Panc1 (cell line): ENCODE measurements at regions not wholly inside any gene's neighbourhood (a gene's known extent, or its start where the extent isn't known, plus 50 kb on each side); places are given as distances from the start of the nearest gene placed in this dataset.

Experiments used
- ATAC-seq: fragments of 200-7000 bp; cut with Tn5 transposase; 2 replicates; pipeline ENCODE4 v1.9.1; 2020; ENCODE audit warnings: mild to moderate bottlenecking, moderate library complexity
- BruUV-seq: library from RNA; stranded (reverse); fragments of 400-500 nt; replicated peaks from 2 replicates; lab custom pipeline; 2021; lab: Mats Ljungman, UMichigan
- CTCF ChIA-PET: fragments of 300-600 bp; sonication (Branson Sonifier 250); formaldehyde crosslinking; loops from one replicate; lab custom pipeline; 2022; ENCODE audit warnings: antibody characterized with exemption; lab: Charles Lee
- POLR2A ChIA-PET: fragments of 300-600 bp; sonication (Branson Sonifier 250); formaldehyde crosslinking; loops from one replicate; lab custom pipeline; 2022; ENCODE audit warnings: antibody characterized with exemption; lab: Charles Lee
- DNase-seq: peaks from one replicate; pipeline ENCODE4 v3.0.0-alpha.2; 2010; ENCODE audit warnings: low read depth, low spot score
- H3K27ac ChIP-seq: 2 replicates; pipeline ENCODE4 v1.5.1; 2011; ENCODE audit warnings: mild to moderate bottlenecking, low read length, inconsistent platforms
- H3K27me3 ChIP-seq: fragments of 200-500 bp; sonication (Bioruptor generic); 2 replicates; pipeline ENCODE4 v1.6.0; 2014; ENCODE audit warnings: low read length, inconsistent platforms; ENCODE audit not compliant: control insufficient read depth, insufficient read depth
- H3K36me3 ChIP-seq: fragments of 200-500 bp; sonication (Bioruptor generic); 2 replicates; pipeline ENCODE4 v1.5.1; 2014; ENCODE audit warnings: inconsistent platforms, mild to moderate bottlenecking, low read length, moderate library complexity; ENCODE audit not compliant: control insufficient read depth, insufficient read depth
- H3K4me1 ChIP-seq: 2 replicates; pipeline ENCODE4 v1.5.1; 2011; ENCODE audit warnings: inconsistent platforms, mild to moderate bottlenecking, low read length, moderate library complexity; ENCODE audit not compliant: control insufficient read depth, insufficient read depth
- H3K4me3 ChIP-seq, 2 experiments: 2 replicates each; pipeline ENCODE4 v1.5.1; 2011 to 2012; ENCODE audit warnings: low read depth in 2 of 2, low read length in 2 of 2, mild to moderate bottlenecking in 2 of 2, inconsistent platforms in 1 of 2, moderate library complexity in 1 of 2
- H3K9me3 ChIP-seq: fragments of 200-500 bp; sonication (Bioruptor generic); 2 replicates; pipeline ENCODE4 v1.5.1; 2014; ENCODE audit warnings: low read depth, mild to moderate bottlenecking, inconsistent platforms, low read length, moderate library complexity; ENCODE audit not compliant: control insufficient read depth, insufficient read depth
- CTCF ChIP-seq: fragments of 450-650 bp; IDR thresholded peaks from 2 replicates; pipeline ENCODE4 v1.5.1; 2017; ENCODE audit warnings: mild to moderate bottlenecking
- POLR2AphosphoS5 ChIP-seq: IDR thresholded peaks from 2 replicates; pipeline ENCODE4 v1.6.1; 2012; ENCODE audit warnings: mild to moderate bottlenecking, low read depth, low read length, moderate library complexity
- SIN3A ChIP-seq: IDR thresholded peaks from 2 replicates; pipeline ENCODE4 v1.6.1; 2012; ENCODE audit warnings: low read depth, mild to moderate bottlenecking, low read length, moderate library complexity, borderline replicate concordance; ENCODE audit not compliant: insufficient read depth
- TCF7L2 ChIP-seq: IDR thresholded peaks from 2 replicates; pipeline ENCODE4 v1.6.1; 2011; ENCODE audit warnings: mild to moderate bottlenecking, low read depth, low read length, inconsistent platforms
- in situ Hi-C: cut with HindIII; loops from 2 replicates; pipeline ENCODE4 v1.10.0; 2016; ENCODE audit warnings: low sequenced_read_pairs, low pct_unique_long_range_greater_than_20kb
- intact Hi-C: fragments of 100-400 bp; cut with micrococcal nuclease; formaldehyde crosslinking; loops from one replicate; pipeline ENCODE4 v1.10.0; 2022; ENCODE audit not compliant: unreplicated experiment
- TF ChIP-seq, protein P1 (sequence below), 2 experiments: IDR thresholded peaks; 2 replicates each; pipeline ENCODE4 v1.6.1; 2011 to 2012; ENCODE audit warnings: low read depth in 2 of 2, control low read depth in 1 of 2, low read length in 1 of 2, mild to moderate bottlenecking in 1 of 2, moderate library complexity in 1 of 2; ENCODE audit not compliant: insufficient read depth in 1 of 2

DNA sequence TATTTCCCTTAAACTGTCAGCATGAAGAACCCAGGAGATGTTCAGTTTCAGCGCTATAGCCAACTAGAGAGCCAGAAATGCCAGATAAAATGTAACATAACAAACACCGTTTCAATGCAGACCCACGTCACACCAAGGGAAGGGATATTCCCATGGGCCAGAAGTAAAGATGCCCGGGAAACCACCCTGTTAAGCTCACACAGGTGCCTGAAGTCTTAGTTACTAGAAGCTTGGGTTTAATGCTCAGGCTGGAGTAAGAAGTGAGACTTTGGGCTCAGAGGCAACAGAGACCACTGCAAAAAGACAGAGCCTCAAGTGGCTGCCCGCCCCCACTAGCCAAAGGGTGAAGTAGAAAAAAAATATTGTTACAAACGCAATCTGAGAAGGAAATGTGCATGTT, 52.3 kb downstream of the SYNE3 start:
- TF ChIP-seq CTCF, result no peak
- TF ChIP-seq, protein P1, sequence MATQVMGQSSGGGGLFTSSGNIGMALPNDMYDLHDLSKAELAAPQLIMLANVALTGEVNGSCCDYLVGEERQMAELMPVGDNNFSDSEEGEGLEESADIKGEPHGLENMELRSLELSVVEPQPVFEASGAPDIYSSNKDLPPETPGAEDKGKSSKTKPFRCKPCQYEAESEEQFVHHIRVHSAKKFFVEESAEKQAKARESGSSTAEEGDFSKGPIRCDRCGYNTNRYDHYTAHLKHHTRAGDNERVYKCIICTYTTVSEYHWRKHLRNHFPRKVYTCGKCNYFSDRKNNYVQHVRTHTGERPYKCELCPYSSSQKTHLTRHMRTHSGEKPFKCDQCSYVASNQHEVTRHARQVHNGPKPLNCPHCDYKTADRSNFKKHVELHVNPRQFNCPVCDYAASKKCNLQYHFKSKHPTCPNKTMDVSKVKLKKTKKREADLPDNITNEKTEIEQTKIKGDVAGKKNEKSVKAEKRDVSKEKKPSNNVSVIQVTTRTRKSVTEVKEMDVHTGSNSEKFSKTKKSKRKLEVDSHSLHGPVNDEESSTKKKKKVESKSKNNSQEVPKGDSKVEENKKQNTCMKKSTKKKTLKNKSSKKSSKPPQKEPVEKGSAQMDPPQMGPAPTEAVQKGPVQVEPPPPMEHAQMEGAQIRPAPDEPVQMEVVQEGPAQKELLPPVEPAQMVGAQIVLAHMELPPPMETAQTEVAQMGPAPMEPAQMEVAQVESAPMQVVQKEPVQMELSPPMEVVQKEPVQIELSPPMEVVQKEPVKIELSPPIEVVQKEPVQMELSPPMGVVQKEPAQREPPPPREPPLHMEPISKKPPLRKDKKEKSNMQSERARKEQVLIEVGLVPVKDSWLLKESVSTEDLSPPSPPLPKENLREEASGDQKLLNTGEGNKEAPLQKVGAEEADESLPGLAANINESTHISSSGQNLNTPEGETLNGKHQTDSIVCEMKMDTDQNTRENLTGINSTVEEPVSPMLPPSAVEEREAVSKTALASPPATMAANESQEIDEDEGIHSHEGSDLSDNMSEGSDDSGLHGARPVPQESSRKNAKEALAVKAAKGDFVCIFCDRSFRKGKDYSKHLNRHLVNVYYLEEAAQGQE (IDR thresholded peaks at IDR 0.05; ENCODE audit: insufficient read depth in 1 of 2, low read depth in 2 of 2, low read length in 1 of 2), result no peak
- TF ChIP-seq SIN3A, result no peak
- TF ChIP-seq POLR2AphosphoS5, result no peak
- TF ChIP-seq TCF7L2, result no peak

GRCh38 chr14:95463171-95463901, 53.1 kb downstream of the SYNE3 start:
- TF ChIP-seq, protein P1 (IDR thresholded peaks at IDR 0.05; ENCODE audit: insufficient read depth in 1 of 2, low read depth in 2 of 2, low read length in 1 of 2), result no peak
- TF ChIP-seq POLR2AphosphoS5 (no peak), TCF7L2 (no peak), SIN3A (no peak), CTCF (no peak)
- intact Hi-C loops (no loop called here), in situ Hi-C loops (no loop called here)
- BruUV-seq, result no TSS peak
- POLR2A ChIA-PET, result no interaction called here
- H3K4me3 ChIP-seq, result no peak overlapping the region
- CTCF ChIA-PET, result interaction anchor here (1.2 kb wide), 1 partner anchor 11 kb away, joined by 3 read pairs; no protein-coding TSS in a partner anchor
- H3K36me3 ChIP-seq, result no peaks in the 10 kb centered on the region
- no peaks in the 10 kb centered on the region for H3K9me3 ChIP-seq
- no peak for ATAC-seq
- no peak overlapping the region for H3K27ac ChIP-seq
- no peaks in the 10 kb centered on the region for H3K27me3 ChIP-seq
- no peak for DNase-seq
- no peaks in the 10 kb centered on the region; the same call in 1 of the 2 replicates for H3K4me1 ChIP-seq

More for the DNA sequence above, 52.3 kb downstream of the SYNE3 start:
- ATAC-seq, result no peak
- no peaks in the 10 kb centered on the region; the same call in 1 of the 2 replicates for H3K4me1 ChIP-seq
- in situ Hi-C loops (no loop called here), intact Hi-C loops (no loop called here)
- no peak overlapping the region for H3K4me3 ChIP-seq
- DNase-seq, result no peak
- H3K36me3 ChIP-seq, result no peaks in the 10 kb centered on the region
- H3K27me3 ChIP-seq, result no peaks in the 10 kb centered on the region
- ChIA-PET CTCF (interaction anchor here (1.2 kb wide), 1 partner anchor 12 kb away, joined by 3 read pairs; no protein-coding TSS in a partner anchor), POLR2A (interaction anchor here (1.0 kb wide), 1 partner anchor 38 kb away, joined by 8 read pairs; no protein-coding TSS in a partner anchor)
- no TSS peak for BruUV-seq
- no peaks in the 10 kb centered on the region for H3K9me3 ChIP-seq
- no peak overlapping the region for H3K27ac ChIP-seq
